ENCODE measurements at regions not wholly inside any gene's neighbourhood (a gene's known extent, or its start where the extent isn't known, plus 50 kb on each side); places are given as distances from the start of the nearest gene placed in this dataset.

DNA sequence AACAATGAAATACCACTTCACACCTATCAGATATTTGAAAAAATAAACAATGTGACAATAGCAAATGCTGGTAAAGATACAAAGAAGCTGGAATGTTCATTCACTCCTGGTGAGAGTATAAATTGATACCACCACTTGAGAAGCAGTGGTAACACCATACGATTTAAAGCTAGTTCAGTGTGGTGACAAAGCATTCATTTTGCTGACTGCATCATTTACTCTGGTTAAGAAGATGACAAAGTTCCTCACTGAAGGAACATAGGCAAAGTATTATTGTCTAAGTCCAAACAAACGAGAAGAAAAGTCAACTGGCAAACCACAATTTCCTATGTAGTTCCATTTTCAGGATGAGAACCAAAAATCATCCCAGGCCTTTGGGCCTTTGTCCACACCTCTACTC, 102.5 kb downstream of the GEMIN8 start:
- H3K36me3 ChIP-seq (ENCODE audit: control insufficient read depth, insufficient read depth, low read length) = no peaks in the 10 kb centered on the region
- H3K4me3 ChIP-seq (ENCODE audit: low read depth, low read length) = no peak overlapping the region
- no peak for DNase-seq (ENCODE audit: low read depth)
- POLR2A ChIA-PET = no interaction called here
- no peaks in the 10 kb centered on the region for H3K27me3 ChIP-seq (ENCODE audit: control insufficient read depth, insufficient read depth, low read length)
- TF ChIP-seq, protein P1, sequence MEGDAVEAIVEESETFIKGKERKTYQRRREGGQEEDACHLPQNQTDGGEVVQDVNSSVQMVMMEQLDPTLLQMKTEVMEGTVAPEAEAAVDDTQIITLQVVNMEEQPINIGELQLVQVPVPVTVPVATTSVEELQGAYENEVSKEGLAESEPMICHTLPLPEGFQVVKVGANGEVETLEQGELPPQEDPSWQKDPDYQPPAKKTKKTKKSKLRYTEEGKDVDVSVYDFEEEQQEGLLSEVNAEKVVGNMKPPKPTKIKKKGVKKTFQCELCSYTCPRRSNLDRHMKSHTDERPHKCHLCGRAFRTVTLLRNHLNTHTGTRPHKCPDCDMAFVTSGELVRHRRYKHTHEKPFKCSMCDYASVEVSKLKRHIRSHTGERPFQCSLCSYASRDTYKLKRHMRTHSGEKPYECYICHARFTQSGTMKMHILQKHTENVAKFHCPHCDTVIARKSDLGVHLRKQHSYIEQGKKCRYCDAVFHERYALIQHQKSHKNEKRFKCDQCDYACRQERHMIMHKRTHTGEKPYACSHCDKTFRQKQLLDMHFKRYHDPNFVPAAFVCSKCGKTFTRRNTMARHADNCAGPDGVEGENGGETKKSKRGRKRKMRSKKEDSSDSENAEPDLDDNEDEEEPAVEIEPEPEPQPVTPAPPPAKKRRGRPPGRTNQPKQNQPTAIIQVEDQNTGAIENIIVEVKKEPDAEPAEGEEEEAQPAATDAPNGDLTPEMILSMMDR (IDR thresholded peaks at IDR 0.05; ENCODE audit: insufficient read depth, low read depth, low read length) = no peak
- CTCF ChIA-PET = no interaction called here

DNA sequence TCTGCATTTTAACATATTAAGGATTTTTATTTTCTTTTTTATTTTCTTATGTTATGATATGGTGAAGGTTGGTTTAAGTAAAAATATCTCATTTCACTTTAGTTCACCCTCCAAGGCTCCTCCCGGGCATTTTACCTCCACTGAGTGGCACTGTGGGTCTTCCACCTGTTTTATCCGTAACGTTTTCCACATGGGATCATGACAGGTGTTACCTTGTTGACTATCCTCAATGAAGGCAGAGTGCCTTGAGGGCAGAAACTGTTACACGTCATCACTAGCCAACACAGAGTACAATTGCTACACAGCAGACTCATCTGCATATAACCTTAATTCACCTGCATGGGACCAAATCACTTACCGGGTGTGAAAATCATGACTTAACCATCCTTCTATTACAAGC, 105.8 kb downstream of the GEMIN8 start:
- POLR2A ChIA-PET = no interaction called here
- DNase-seq (ENCODE audit: low read depth) = no peak
- Histone ChIP-seq H3K4me3 (ENCODE audit: low read depth, low read length) (no peak overlapping the region), H3K27me3 (ENCODE audit: control insufficient read depth, insufficient read depth, low read length) (no peaks in the 10 kb centered on the region), H3K36me3 (ENCODE audit: control insufficient read depth, insufficient read depth, low read length) (no peaks in the 10 kb centered on the region)
- TF ChIP-seq, protein P1 (IDR thresholded peaks at IDR 0.05; ENCODE audit: insufficient read depth, low read depth, low read length) = no peak
- CTCF ChIA-PET = no interaction called here

DNA sequence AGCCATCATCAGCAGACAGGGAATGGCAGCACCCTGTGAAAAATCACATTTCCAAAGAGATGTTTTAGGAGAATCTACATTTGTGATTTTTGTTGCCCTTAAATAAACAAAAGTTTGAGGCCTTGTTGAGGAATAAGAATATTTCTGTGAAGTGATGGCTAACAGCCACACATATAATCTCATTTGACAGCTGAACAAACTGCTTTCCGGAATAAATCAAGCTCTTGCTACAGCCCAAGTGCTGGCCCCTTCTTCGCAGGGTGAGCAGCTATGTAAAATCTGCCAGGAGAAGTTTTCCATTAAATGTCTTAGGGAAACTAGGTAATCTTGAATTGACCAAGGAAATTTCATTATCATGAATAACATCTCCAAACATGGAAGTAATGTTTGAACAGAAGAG, 106.4 kb upstream of the GPM6B start:
- TF ChIP-seq, protein P1 (IDR thresholded peaks at IDR 0.05; ENCODE audit: insufficient read depth, low read depth, low read length) = no peak
- DNase-seq (ENCODE audit: low read depth) = no peak
- CTCF ChIA-PET = no interaction called here
- POLR2A ChIA-PET = no interaction called here
- no peaks in the 10 kb centered on the region for H3K27me3 ChIP-seq (ENCODE audit: control insufficient read depth, insufficient read depth, low read length)
- H3K36me3 ChIP-seq (ENCODE audit: control insufficient read depth, insufficient read depth, low read length) = no peaks in the 10 kb centered on the region
- no peak overlapping the region for H3K4me3 ChIP-seq (ENCODE audit: low read depth, low read length)

DNA sequence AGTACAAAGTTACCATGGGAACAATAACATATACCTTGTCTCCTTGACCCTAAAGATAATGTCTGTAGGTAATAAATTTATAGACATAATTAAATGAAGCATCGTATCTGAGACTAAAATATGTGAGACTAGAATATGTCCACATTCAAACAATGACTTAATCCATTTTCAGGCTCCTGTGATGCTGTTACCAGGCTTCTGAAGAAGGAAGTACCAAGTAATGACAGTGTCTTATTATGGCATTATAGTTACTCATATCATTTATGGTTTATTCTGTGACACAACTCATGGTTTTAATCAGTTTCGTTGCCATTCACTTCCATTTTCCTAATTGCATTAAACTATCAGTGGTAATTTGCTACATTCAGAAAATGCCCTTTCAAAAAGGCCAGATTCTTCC, 100.6 kb upstream of the GPM6B start:
- TF ChIP-seq, protein P1 (IDR thresholded peaks at IDR 0.05; ENCODE audit: insufficient read depth, low read depth, low read length) = no peak
- CTCF ChIA-PET = no interaction called here
- no peaks in the 10 kb centered on the region for H3K36me3 ChIP-seq (ENCODE audit: control insufficient read depth, insufficient read depth, low read length)
- POLR2A ChIA-PET = no interaction called here
- no peaks in the 10 kb centered on the region for H3K27me3 ChIP-seq (ENCODE audit: control insufficient read depth, insufficient read depth, low read length)
- no peak for DNase-seq (ENCODE audit: low read depth)
- no peak overlapping the region for H3K4me3 ChIP-seq (ENCODE audit: low read depth, low read length)

DNA sequence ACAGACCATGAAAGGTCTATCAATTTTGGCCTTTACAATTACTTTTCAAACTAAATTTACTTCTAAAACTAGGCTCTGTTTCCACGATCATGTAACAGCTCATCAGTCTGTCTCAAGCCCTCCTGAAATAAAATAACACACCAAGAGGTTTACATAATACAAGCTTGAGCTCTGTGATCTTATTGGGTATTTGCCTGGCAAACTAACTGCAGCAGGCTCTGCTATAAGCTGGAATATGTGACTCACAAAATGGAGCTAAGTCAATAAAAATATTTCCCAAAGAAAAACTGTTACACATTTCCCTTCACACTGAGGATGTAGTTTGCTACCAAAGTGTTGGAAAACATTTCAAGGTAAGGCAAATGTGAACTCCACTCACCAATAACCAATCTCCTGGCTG, 94.7 kb upstream of the GPM6B start:
- Histone ChIP-seq H3K4me3 (ENCODE audit: low read depth, low read length) (no peak overlapping the region), H3K27me3 (ENCODE audit: control insufficient read depth, insufficient read depth, low read length) (no peaks in the 10 kb centered on the region), H3K36me3 (ENCODE audit: control insufficient read depth, insufficient read depth, low read length) (no peaks in the 10 kb centered on the region)
- ChIA-PET CTCF (no interaction called here), POLR2A (no interaction called here)
- DNase-seq (ENCODE audit: low read depth) = no peak
- TF ChIP-seq, protein P1 (IDR thresholded peaks at IDR 0.05; ENCODE audit: insufficient read depth, low read depth, low read length) = no peak

Data from BJ (cell line).